22Rv1 (cell line): ENCODE measurements at regions not wholly inside any gene's neighbourhood (a gene's known extent, or its start where the extent isn't known, plus 50 kb on each side); places are given as distances from the start of the nearest gene placed in this dataset.
"Not testable (repeated sequence)": the region's sequence is repeated elsewhere in the genome, so short reads cannot be mapped to it uniquely, and the experiment has no call there.

Experiments used
- ZFX ChIP-seq: fragments of 450-650 bp; IDR thresholded peaks from 2 replicates; pipeline ENCODE4 v1.6.1; 2017; ENCODE audit warnings: antibody characterized with exemption, borderline replicate concordance
- TF ChIP-seq, protein P1 (sequence below): fragments of 450-650 bp; IDR thresholded peaks from 2 replicates; pipeline ENCODE4 v1.5.1; 2017; ENCODE audit warnings: mild to moderate bottlenecking

DNA sequence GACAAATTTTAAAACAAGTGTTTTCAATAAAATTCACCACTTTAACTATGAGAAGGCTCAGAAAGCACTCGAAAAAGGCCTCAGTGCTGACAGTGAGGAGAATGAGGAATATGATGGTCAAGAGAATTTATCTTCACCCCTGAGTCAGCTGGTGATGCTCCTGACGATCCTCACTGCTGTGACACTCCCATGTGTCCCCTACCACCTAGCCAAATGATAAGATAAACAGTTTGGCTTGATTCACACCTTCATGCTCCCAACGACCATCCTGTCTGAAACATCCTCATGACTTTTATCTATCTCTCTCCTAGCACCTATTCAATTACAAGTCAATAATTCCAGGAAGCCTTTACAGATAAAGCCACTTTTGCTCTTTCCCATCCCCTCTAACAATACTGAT, 66.0 kb upstream of the PDPR start:
- TF ChIP-seq, protein P1, sequence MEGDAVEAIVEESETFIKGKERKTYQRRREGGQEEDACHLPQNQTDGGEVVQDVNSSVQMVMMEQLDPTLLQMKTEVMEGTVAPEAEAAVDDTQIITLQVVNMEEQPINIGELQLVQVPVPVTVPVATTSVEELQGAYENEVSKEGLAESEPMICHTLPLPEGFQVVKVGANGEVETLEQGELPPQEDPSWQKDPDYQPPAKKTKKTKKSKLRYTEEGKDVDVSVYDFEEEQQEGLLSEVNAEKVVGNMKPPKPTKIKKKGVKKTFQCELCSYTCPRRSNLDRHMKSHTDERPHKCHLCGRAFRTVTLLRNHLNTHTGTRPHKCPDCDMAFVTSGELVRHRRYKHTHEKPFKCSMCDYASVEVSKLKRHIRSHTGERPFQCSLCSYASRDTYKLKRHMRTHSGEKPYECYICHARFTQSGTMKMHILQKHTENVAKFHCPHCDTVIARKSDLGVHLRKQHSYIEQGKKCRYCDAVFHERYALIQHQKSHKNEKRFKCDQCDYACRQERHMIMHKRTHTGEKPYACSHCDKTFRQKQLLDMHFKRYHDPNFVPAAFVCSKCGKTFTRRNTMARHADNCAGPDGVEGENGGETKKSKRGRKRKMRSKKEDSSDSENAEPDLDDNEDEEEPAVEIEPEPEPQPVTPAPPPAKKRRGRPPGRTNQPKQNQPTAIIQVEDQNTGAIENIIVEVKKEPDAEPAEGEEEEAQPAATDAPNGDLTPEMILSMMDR, result not testable (repeated sequence)
- not testable (repeated sequence) for TF ChIP-seq ZFX
